Body of pancreas (tissue), 4 donors: ENCODE measurements at regions not wholly inside any gene's neighbourhood (a gene's known extent, or its start where the extent isn't known, plus 50 kb on each side); places are given as distances from the start of the nearest gene placed in this dataset.

ENCODE experiments used
- ATAC-seq: fragments of 150-250 bp; one replicate; pipeline ENCODE4 v1.9.1; 2016
- DNase-seq, 4 donors: peaks; one replicate each; pipeline ENCODE4 v3.0.0-alpha.2; 2019
- H3K27ac ChIP-seq, 4 donors: fragments of 200-600 bp; sonication (generic); 1 replicate in 3 of 4; 2 replicates in 1 of 4; pipeline versions ENCODE4 v1.5.1 to v1.6.1; 2016 to 2019; ENCODE audit warnings: mild to moderate bottlenecking in 1 of 4, mixed read lengths in 1 of 4, moderate library complexity in 1 of 4
- H3K27me3 ChIP-seq, 2 donors: fragments of 200-600 bp; sonication (generic); one replicate each; pipeline ENCODE4 v1.6.0; 2016; ENCODE audit warnings: mild to moderate bottlenecking in 1 of 2
- H3K36me3 ChIP-seq, 2 donors: fragments of 200-600 bp; sonication (generic); replicated peaks in 1 of 2; 2 replicates each; pipeline ENCODE4 v1.5.1; 2016; ENCODE audit warnings: low read depth in 2 of 2; ENCODE audit not compliant: insufficient read depth in 1 of 2
- H3K4me1 ChIP-seq: fragments of 200-600 bp; sonication (generic); one replicate; pipeline ENCODE4 v1.6.0; 2016
- H3K4me3 ChIP-seq, 2 donors: fragments of 200-600 bp; sonication (generic); 1 replicate in 1 of 2; 2 replicates in 1 of 2; pipeline ENCODE4 v1.5.1; 2016 to 2019
- H3K9me3 ChIP-seq, 3 donors: fragments of 200-600 bp; sonication (generic); 1 replicate in 2 of 3; 2 replicates in 1 of 3; pipeline ENCODE4 v1.5.1; 2016
- CTCF ChIP-seq, 7 experiments: fragments of 450-650 bp in 4 of 7; fragments of 200-600 bp in 3 of 7; sonication (generic) in 3 of 7; IDR thresholded peaks; one replicate each; pipeline ENCODE4 v1.5.1; 2016 to 2019; ENCODE audit warnings: antibody characterized with exemption in 7 of 7
- POLR2A ChIP-seq, 3 donors: fragments of 450-650 bp; IDR thresholded peaks; one replicate each; pipeline ENCODE4 v1.6.1; 2016; ENCODE audit warnings: antibody characterized with exemption in 3 of 3, mild to moderate bottlenecking in 2 of 3
- WGBS, 2 donors: methylation state at CpG; one replicate each; pipeline ENCODE4 v1.1.5; 2017; 5-methylcytosine and 5-hydroxymethylcytosine counted together
- intact Hi-C: fragments of 100-400 bp; cut with DNase I; formaldehyde crosslinking; loops from one replicate; pipeline ENCODE4 v1.15.1; 2023

- DNase-seq (no peak), ATAC-seq (no peak)
- TF ChIP-seq POLR2A (IDR thresholded peaks at IDR 0.05) (no peak), CTCF (IDR thresholded peaks at IDR 0.05) (no peak)
- Histone ChIP-seq H3K27ac (no peak overlapping the region), H3K9me3 (no peaks in the 10 kb centered on the region), H3K4me3 (no peak overlapping the region), H3K36me3 (no peaks in the 10 kb centered on the region), H3K27me3 (no peaks in the 10 kb centered on the region), H3K4me1 (no peaks in the 10 kb centered on the region)
- intact Hi-C loops = no loop called here
- 72 to 81% methylated on average over 5 of the region's 5 CpGs for WGBS, 2 donors
Observed at GRCh38 chr10:3689871-3690510, 95.0 kb downstream of the KLF6 start.

DNA sequence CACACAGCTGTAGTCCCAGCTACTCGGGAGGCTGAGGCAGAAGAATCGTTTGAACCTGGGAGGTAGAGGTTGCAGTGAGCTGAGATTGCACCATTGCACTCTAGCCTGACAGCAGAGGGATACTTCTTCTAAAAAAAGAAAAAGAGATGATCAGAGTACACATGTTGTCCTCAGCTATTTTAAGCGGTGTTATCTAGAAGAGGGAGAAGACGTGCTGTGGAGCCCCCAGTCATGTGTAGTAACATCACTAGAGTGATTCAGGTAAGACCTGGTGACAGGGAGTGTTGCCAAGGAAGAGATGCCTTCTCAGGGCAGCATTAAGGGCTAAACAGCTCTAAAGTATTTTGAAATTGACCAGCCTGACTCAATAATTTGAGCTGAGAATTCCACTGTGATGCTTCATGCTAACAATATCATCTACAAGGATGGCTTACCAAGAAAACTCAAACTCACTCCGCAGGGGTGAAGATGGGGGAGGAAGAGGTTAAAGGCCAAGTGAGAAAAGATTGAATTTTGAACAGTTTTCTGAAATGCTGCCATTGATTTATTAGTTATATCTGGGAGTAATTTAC is 97.4 kb downstream of the KLF6 start:
- no peak overlapping the region for H3K27ac ChIP-seq
- TF ChIP-seq POLR2A (IDR thresholded peaks at IDR 0.05) (no peak), CTCF (IDR thresholded peaks at IDR 0.05) (no peak)
- no peak overlapping the region for H3K4me3 ChIP-seq
- intact Hi-C loops = no loop called here
- WGBS, 2 donors = 75 to 89% methylated on average over 5 of the region's 5 CpGs
- no peaks in the 10 kb centered on the region for H3K4me1 ChIP-seq
- ATAC-seq (no peak), DNase-seq (no peak)
- no peaks in the 10 kb centered on the region for H3K9me3 ChIP-seq
- H3K36me3 ChIP-seq = no peaks in the 10 kb centered on the region
- H3K27me3 ChIP-seq = no peaks in the 10 kb centered on the region

GRCh38 chr10:3685384-3685783 is 99.6 kb downstream of the KLF6 start:
- ATAC-seq = no peak
- intact Hi-C loops = no loop called here
- H3K36me3 ChIP-seq = no peaks in the 10 kb centered on the region
- no peak overlapping the region for H3K4me3 ChIP-seq
- 33 to 38% methylated on average over 3 of the region's 3 CpGs for WGBS, 2 donors
- H3K9me3 ChIP-seq = no peaks in the 10 kb centered on the region
- DNase-seq = no peak
- peaks cover 7% of the 10 kb centered on the region for H3K4me1 ChIP-seq
- no peak overlapping the region for H3K27ac ChIP-seq
- TF ChIP-seq CTCF (IDR thresholded peaks at IDR 0.05) = no peak
- no peak for TF ChIP-seq POLR2A (IDR thresholded peaks at IDR 0.05)
- H3K27me3 ChIP-seq = no peaks in the 10 kb centered on the region

- Histone ChIP-seq H3K9me3 (no peaks in the 10 kb centered on the region), H3K4me1 (peaks cover 7% of the 10 kb centered on the region), H3K27ac (no peak overlapping the region), H3K4me3 (no peak overlapping the region), H3K36me3 (no peaks in the 10 kb centered on the region), H3K27me3 (no peaks in the 10 kb centered on the region)
- TF ChIP-seq POLR2A (IDR thresholded peaks at IDR 0.05) (no peak), CTCF (IDR thresholded peaks at IDR 0.05) (no peak)
- no peak for ATAC-seq
- WGBS, 2 donors = 30 to 39% methylated on average over 2 of the region's 2 CpGs
- intact Hi-C loops = no loop called here
- DNase-seq = no peak
Observed at GRCh38 chr10:3684891-3685290, 100.1 kb downstream of the KLF6 start.

DNA sequence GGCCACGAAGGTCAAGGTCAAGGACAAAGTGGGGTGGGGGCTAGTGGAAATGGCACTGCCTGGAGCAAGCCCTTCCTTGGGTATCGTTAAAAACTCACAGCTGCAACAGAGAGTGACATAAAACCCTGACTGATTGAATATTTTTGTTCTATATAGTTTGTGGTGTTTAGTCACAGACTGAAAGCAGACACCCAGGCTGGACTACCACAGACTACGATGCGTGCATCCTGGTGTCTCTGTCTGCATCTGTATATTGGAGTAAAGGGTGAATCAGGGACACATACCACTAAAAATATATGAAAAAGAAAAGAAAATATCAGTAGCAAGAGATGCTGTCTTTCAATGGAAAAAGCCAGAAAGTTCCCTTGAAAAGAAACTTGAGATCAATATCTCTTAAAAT is 101.4 kb downstream of the KLF6 start:
- DNase-seq = no peak
- Histone ChIP-seq H3K4me3 (no peak overlapping the region), H3K9me3 (no peaks in the 10 kb centered on the region), H3K27ac (no peak overlapping the region), H3K4me1 (peaks cover 7% of the 10 kb centered on the region), H3K27me3 (no peaks in the 10 kb centered on the region), H3K36me3 (no peaks in the 10 kb centered on the region)
- intact Hi-C loops = no loop called here
- TF ChIP-seq CTCF (IDR thresholded peaks at IDR 0.05) = no peak
- no peak for TF ChIP-seq POLR2A (IDR thresholded peaks at IDR 0.05)
- no peak for ATAC-seq
- 79 to 82% methylated on average over 4 of the region's 4 CpGs for WGBS, 2 donors
